Chondrocyte (in vitro differentiated cells): ENCODE measurements at regions not wholly inside any gene's neighbourhood (a gene's known extent, or its start where the extent isn't known, plus 50 kb on each side); places are given as distances from the start of the nearest gene placed in this dataset.

Experiments
- DNase-seq: peaks from one replicate; pipeline ENCODE4 v3.0.0; 2021; ENCODE audit warnings: mixed read lengths, low spot score
- H3K27ac Mint-ChIP-seq: one replicate; pipeline ENCODE4 v1.8.0; 2021; ENCODE audit warnings: mild to moderate bottlenecking, moderate library complexity, mixed read lengths; ENCODE audit not compliant: unreplicated experiment
- H3K27me3 Mint-ChIP-seq: 2 replicates; pipeline ENCODE4 v1.8.0; 2021; ENCODE audit warnings: low read depth, mixed read lengths
- H3K36me3 Mint-ChIP-seq: 2 replicates; pipeline ENCODE4 v1.8.0; 2021; ENCODE audit warnings: low read depth, mixed read lengths
- H3K4me1 Mint-ChIP-seq: 2 replicates; pipeline ENCODE4 v1.8.0; 2021; ENCODE audit warnings: low read depth, mild to moderate bottlenecking, mixed read lengths
- H3K4me3 Mint-ChIP-seq: one replicate; pipeline ENCODE4 v1.8.0; 2021; ENCODE audit warnings: mild to moderate bottlenecking, moderate library complexity, mixed read lengths; ENCODE audit not compliant: unreplicated experiment
- H3K9me3 Mint-ChIP-seq: 2 replicates; pipeline ENCODE4 v1.8.0; 2021; ENCODE audit warnings: low read depth, mixed read lengths
- TF ChIP-seq, protein P1 (sequence below): fragments of 200-600 bp; sonication (generic); IDR thresholded peaks from 2 replicates; pipeline ENCODE4 v1.5.0; 2021; ENCODE audit warnings: antibody characterized with exemption, mild to moderate bottlenecking, moderate library complexity

DNA sequence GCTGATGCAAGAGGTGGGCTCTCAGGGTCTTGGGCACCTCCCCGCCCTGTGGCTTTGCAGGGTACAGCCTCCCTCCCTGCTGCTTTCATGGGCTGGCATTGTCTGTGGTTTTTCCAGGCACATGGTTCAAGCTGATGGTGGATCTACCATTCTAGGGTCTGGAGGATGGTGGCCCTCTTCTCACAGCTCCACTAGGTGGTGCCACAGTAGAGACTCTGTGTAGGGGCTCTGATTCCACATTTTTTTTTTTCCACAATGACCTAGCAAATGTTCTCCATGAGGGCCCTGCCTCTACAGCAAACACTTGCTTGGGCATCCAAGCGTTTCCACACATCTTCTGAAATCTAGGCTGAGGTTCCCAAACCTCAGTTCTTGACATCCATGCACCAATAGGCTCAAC lies 657.9 kb upstream of the CT83 start:
- Mint-ChIP-seq H3K4me1 (no peaks in the 10 kb centered on the region), H3K27ac (no peak overlapping the region), H3K4me3 (no peak overlapping the region), H3K9me3 (peaks cover 50% of the 10 kb centered on the region), H3K36me3 (no peaks in the 10 kb centered on the region), H3K27me3 (no peaks in the 10 kb centered on the region)
- TF ChIP-seq, protein P1, sequence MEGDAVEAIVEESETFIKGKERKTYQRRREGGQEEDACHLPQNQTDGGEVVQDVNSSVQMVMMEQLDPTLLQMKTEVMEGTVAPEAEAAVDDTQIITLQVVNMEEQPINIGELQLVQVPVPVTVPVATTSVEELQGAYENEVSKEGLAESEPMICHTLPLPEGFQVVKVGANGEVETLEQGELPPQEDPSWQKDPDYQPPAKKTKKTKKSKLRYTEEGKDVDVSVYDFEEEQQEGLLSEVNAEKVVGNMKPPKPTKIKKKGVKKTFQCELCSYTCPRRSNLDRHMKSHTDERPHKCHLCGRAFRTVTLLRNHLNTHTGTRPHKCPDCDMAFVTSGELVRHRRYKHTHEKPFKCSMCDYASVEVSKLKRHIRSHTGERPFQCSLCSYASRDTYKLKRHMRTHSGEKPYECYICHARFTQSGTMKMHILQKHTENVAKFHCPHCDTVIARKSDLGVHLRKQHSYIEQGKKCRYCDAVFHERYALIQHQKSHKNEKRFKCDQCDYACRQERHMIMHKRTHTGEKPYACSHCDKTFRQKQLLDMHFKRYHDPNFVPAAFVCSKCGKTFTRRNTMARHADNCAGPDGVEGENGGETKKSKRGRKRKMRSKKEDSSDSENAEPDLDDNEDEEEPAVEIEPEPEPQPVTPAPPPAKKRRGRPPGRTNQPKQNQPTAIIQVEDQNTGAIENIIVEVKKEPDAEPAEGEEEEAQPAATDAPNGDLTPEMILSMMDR: no peak
- DNase-seq: no peak

DNA sequence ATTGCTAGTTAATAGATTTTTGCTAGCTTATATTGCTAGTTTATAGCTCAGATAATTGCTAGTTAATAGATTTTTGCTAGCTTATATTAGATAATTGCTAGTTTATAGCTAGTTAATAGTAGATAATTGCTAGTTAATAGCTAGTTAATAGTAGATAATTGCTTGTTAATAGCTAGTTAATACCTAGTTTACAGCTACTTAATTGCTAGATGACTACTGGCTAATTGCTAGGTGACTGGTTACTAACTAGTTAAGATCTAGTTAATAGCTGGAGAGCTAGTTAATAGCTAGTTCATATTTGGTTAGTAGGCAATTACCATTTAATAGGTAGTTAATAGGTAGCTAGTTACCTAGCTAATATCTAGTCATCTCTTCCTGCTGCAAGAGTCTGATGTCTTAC lies 633.8 kb upstream of the CT83 start:
- H3K27me3 Mint-ChIP-seq: no peaks in the 10 kb centered on the region
- no peak overlapping the region for H3K27ac Mint-ChIP-seq
- DNase-seq: no peak
- TF ChIP-seq, protein P1: no peak
- no peak overlapping the region for H3K4me3 Mint-ChIP-seq
- no peaks in the 10 kb centered on the region for H3K36me3 Mint-ChIP-seq
- peaks cover 20% of the 10 kb centered on the region for H3K9me3 Mint-ChIP-seq
- no peaks in the 10 kb centered on the region for H3K4me1 Mint-ChIP-seq

DNA sequence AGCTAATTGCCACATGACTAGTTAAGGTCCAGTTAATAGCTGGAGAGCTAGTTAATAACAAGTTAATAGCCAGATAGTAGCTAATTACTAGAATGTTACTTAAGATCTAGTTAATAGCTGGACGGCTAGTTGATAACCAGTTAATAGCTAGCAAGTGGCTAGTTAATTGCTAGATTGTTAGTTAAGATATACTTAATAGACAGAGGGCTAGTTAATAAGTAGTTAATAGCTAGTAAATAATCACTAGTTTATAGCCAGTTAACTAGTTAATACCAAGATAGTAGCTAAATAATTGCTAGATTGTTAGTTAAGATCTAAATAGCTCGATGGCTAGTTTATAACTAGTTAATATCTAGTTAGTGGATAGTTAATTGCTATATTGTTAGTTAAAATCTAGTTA lies 632.6 kb upstream of the CT83 start:
- no peak overlapping the region for H3K4me3 Mint-ChIP-seq
- H3K36me3 Mint-ChIP-seq: no peaks in the 10 kb centered on the region
- H3K9me3 Mint-ChIP-seq: peaks cover 14% of the 10 kb centered on the region
- H3K27ac Mint-ChIP-seq: no peak overlapping the region
- TF ChIP-seq, protein P1: no peak
- DNase-seq: no peak
- H3K27me3 Mint-ChIP-seq: no peaks in the 10 kb centered on the region
- no peaks in the 10 kb centered on the region for H3K4me1 Mint-ChIP-seq

DNA sequence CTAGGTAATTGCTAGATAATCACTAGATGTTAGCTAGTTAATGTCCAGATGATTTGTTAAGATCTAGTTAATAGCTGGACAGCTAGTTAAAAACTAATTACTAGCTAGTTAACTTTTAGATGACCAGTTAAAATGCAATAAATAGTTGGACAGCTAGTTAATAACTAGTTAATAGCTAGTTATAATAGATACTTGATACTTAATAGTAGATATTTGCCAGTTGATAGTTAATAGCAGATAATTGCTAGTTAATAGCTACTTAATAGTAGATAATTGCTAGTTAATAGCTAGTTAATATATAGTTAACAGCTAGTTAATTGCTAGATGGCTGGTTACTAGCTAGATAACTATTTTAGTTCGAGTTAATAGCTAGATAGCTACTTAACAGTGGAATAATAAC lies 631.4 kb upstream of the CT83 start:
- Mint-ChIP-seq H3K9me3 (peaks cover 8% of the 10 kb centered on the region), H3K27ac (no peak overlapping the region), H3K27me3 (no peaks in the 10 kb centered on the region), H3K4me1 (no peaks in the 10 kb centered on the region), H3K36me3 (no peaks in the 10 kb centered on the region), H3K4me3 (no peak overlapping the region)
- no peak for DNase-seq
- TF ChIP-seq, protein P1: no peak

DNA sequence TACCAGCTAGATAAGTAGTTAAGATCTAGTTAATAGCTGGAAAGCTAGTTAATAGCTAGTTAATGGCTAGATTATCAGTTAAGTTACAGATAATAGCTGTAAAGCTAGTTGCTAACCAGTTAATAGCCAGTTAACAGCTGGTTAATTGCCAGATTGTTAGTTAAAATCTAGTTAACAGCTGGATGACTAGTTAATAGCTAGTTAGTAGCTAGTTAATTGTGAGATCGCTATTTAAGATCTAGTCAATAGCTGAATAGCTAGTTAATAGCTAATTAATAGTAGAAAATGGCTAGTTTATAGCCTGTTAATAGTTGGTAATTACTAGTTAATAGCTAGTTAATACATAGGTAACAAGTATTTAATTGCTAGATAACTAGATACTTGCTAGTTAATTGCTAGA lies 630.5 kb upstream of the CT83 start:
- Mint-ChIP-seq H3K9me3 (peaks cover 4% of the 10 kb centered on the region), H3K27me3 (no peaks in the 10 kb centered on the region), H3K4me3 (no peak overlapping the region), H3K4me1 (no peaks in the 10 kb centered on the region), H3K27ac (no peak overlapping the region), H3K36me3 (no peaks in the 10 kb centered on the region)
- TF ChIP-seq, protein P1: no peak
- no peak for DNase-seq
